Activated B cell treated with CpG ODN at 0.5 μM for 24 hours (primary cell): ENCODE measurements at regions not wholly inside any gene's neighbourhood (a gene's known extent, or its start where the extent isn't known, plus 50 kb on each side); places are given as distances from the start of the nearest gene placed in this dataset.

Source experiments
- ATAC-seq: fragments of 200-7000 bp; cut with Tn5 transposase; one replicate; pipeline ENCODE4 v1.10.0; 2021; ENCODE audit warnings: low read depth, mild to moderate bottlenecking, moderate library complexity
- CTCF ChIA-PET: fragments of 350-600 bp; sonication (Branson Sonifier 250); formaldehyde crosslinking; loops from one replicate; lab custom pipeline; 2021; ENCODE audit warnings: antibody characterized with exemption; lab: Charles Lee
- POLR2A ChIA-PET: fragments of 350-600 bp; sonication (Branson Sonifier 250); formaldehyde crosslinking; loops from one replicate; lab custom pipeline; 2021; ENCODE audit warnings: antibody characterized with exemption; lab: Charles Lee
- DNase-seq: peaks from one replicate; pipeline ENCODE4 v3.0.0; 2022
- H3K27ac Mint-ChIP-seq: one replicate; pipeline ENCODE4 v1.8.0; 2020; ENCODE audit warnings: mixed read lengths
- H3K27me3 Mint-ChIP-seq: one replicate; pipeline ENCODE4 v1.8.0; 2021; ENCODE audit warnings: mixed read lengths
- H3K36me3 Mint-ChIP-seq: one replicate; pipeline ENCODE4 v1.8.0; 2021; ENCODE audit warnings: low read depth, mixed read lengths
- H3K4me1 Mint-ChIP-seq: one replicate; pipeline ENCODE4 v1.8.0; 2021; ENCODE audit warnings: mixed read lengths
- H3K4me3 Mint-ChIP-seq: one replicate; pipeline ENCODE4 v1.8.0; 2020; ENCODE audit warnings: mild to moderate bottlenecking, mixed read lengths
- H3K9me3 Mint-ChIP-seq: one replicate; pipeline ENCODE4 v1.8.0; 2020; ENCODE audit warnings: mixed read lengths
- intact Hi-C: fragments of 100-400 bp; cut with micrococcal nuclease; formaldehyde crosslinking; loops from one replicate; pipeline ENCODE4 v1.15.1; 2024
- TF ChIP-seq, protein P1 (sequence below): fragments of 200-600 bp; IDR thresholded peaks from one replicate; pipeline ENCODE4 v1.8.0; 2022; ENCODE audit warnings: antibody characterized with exemption, mild to moderate bottlenecking

DNA sequence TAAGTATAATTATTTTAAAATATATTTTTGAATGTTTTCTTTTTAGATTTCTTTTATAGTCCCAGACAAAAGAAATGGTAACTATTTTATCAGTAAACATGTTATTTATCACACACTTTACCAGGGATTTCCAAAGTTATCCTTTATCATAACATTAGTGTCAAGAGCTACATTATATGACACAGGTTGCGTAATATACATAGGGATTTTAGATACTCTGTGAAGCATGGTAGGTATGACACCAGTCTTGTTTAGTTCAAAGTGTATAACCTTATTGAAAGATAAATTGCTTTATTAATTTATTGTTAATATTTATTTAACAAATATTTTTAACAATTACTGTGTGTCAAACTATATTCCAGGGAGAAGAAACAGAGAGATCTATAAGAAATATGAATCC, 163.3 kb upstream of the PABPC4L start:
- no peaks in the 10 kb centered on the region for H3K9me3 Mint-ChIP-seq
- CTCF ChIA-PET: no interaction called here
- ATAC-seq (no peak), DNase-seq (no peak)
- POLR2A ChIA-PET: no interaction called here
- H3K36me3 Mint-ChIP-seq: no peaks in the 10 kb centered on the region
- no peak overlapping the region for H3K4me3 Mint-ChIP-seq
- no peak overlapping the region for H3K27ac Mint-ChIP-seq
- no peaks in the 10 kb centered on the region for H3K27me3 Mint-ChIP-seq
- intact Hi-C loops: no loop called here
- H3K4me1 Mint-ChIP-seq: no peaks in the 10 kb centered on the region
- TF ChIP-seq, protein P1, sequence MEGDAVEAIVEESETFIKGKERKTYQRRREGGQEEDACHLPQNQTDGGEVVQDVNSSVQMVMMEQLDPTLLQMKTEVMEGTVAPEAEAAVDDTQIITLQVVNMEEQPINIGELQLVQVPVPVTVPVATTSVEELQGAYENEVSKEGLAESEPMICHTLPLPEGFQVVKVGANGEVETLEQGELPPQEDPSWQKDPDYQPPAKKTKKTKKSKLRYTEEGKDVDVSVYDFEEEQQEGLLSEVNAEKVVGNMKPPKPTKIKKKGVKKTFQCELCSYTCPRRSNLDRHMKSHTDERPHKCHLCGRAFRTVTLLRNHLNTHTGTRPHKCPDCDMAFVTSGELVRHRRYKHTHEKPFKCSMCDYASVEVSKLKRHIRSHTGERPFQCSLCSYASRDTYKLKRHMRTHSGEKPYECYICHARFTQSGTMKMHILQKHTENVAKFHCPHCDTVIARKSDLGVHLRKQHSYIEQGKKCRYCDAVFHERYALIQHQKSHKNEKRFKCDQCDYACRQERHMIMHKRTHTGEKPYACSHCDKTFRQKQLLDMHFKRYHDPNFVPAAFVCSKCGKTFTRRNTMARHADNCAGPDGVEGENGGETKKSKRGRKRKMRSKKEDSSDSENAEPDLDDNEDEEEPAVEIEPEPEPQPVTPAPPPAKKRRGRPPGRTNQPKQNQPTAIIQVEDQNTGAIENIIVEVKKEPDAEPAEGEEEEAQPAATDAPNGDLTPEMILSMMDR: no peak

DNA sequence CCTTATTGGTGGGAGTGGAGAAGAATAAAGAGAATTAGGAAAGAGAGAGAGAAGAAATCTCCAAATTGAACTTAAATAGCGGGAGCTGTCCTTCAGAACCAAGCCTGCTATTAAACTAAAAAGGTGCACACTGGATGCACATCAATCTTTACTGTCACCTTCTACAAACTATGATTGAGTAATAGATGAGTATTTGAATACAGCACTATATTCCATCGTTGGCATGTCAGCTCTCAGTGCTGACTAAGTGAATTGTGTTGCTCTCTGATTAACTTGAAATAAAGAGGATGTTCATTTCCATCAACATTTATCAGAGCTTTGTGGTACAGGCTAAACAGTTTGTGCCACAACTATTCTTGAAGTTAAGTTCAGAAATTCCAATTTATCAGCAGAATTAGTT, 143.7 kb upstream of the PABPC4L start:
- DNase-seq (no peak), ATAC-seq (no peak)
- no peaks in the 10 kb centered on the region for H3K27me3 Mint-ChIP-seq
- H3K27ac Mint-ChIP-seq: no peak overlapping the region
- no peaks in the 10 kb centered on the region for H3K9me3 Mint-ChIP-seq
- ChIA-PET POLR2A (no interaction called here), CTCF (no interaction called here)
- TF ChIP-seq, protein P1: no peak
- no peak overlapping the region for H3K4me3 Mint-ChIP-seq
- intact Hi-C loops: no loop called here
- no peaks in the 10 kb centered on the region for H3K36me3 Mint-ChIP-seq
- H3K4me1 Mint-ChIP-seq: no peaks in the 10 kb centered on the region

DNA sequence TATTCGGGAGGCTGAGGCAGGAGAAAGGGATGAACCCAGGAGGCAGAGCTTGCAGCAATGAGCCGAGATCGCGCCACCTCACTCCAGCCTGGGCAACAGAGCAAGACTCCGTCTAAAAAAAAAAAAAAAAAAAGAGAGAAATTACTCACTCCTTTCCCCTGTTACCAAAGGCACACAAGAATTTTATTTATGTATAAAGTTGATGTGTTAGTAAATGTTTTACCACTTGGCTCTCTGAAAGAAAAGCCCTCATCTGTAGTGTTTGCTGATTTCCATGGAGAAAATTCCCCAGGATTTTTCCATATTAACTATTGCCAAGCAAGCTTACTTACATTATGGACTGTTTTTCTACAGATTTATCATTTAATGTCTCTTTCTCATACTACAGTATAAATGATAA, 142.1 kb upstream of the PABPC4L start:
- ChIA-PET CTCF (no interaction called here), POLR2A (no interaction called here)
- H3K4me3 Mint-ChIP-seq: no peak overlapping the region
- intact Hi-C loops: no loop called here
- no peak overlapping the region for H3K27ac Mint-ChIP-seq
- ATAC-seq: no peak
- H3K4me1 Mint-ChIP-seq: no peaks in the 10 kb centered on the region
- no peaks in the 10 kb centered on the region for H3K27me3 Mint-ChIP-seq
- H3K36me3 Mint-ChIP-seq: no peaks in the 10 kb centered on the region
- DNase-seq: no peak
- TF ChIP-seq, protein P1: no peak
- H3K9me3 Mint-ChIP-seq: peaks cover 3% of the 10 kb centered on the region

DNA sequence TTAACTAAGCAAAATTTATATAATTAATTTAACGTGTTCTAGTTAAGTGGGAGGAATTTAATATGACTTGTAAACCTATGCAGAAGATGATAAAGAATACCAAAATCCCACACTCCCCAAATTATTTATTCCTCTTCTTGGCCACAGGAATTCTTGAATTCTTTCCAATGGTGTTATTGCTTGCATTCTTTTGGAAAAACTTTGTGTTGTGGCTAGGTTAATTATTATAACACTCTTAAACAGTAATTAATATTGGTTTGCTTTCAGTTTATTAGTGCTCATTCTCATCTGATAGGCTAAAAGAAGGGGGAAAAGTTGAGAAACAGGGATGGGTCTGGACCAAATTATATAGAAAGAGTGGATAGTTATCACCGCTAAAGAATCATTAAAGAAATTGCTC, 141.5 kb upstream of the PABPC4L start:
- no peak for ATAC-seq

DNA sequence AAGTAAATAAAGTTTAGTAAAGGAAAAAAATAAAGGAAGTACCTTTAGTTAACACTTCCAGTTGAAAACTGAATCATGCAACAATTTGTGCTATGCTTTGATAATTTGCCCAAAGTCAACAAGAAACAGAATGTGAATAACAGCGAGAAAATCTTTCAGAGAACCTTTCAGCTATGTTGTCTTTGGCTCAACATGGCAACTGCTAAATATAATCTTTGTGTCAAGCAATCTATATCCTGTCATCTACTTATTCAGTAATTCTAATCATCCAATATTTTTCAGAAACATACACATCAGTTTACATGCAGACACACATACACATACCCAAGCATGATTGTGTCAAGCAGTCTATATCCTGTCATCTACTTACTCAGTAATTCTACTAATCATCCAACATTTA, 136.0 kb upstream of the PABPC4L start:
- H3K4me1 Mint-ChIP-seq: no peaks in the 10 kb centered on the region
- ChIA-PET CTCF (no interaction called here), POLR2A (no interaction called here)

More for the DNA sequence above, 141.5 kb upstream of the PABPC4L start:
- ChIA-PET CTCF (no interaction called here), POLR2A (no interaction called here)
- TF ChIP-seq, protein P1: no peak
- no peak for DNase-seq
- Mint-ChIP-seq H3K4me1 (no peaks in the 10 kb centered on the region), H3K36me3 (no peaks in the 10 kb centered on the region), H3K4me3 (no peak overlapping the region), H3K27ac (no peak overlapping the region), H3K9me3 (peaks cover 3% of the 10 kb centered on the region), H3K27me3 (no peaks in the 10 kb centered on the region)
- intact Hi-C loops: no loop called here

More for the DNA sequence above, 136.0 kb upstream of the PABPC4L start:
- TF ChIP-seq, protein P1: no peak
- ATAC-seq: no peak
- DNase-seq: no peak
- Mint-ChIP-seq H3K9me3 (peaks cover 7% of the 10 kb centered on the region), H3K36me3 (no peaks in the 10 kb centered on the region), H3K4me3 (no peak overlapping the region), H3K27me3 (no peaks in the 10 kb centered on the region), H3K27ac (no peak overlapping the region)
- intact Hi-C loops: no loop called here
